HL-60 (cell line): ENCODE measurements at regions not wholly inside any gene's neighbourhood (a gene's known extent, or its start where the extent isn't known, plus 50 kb on each side); places are given as distances from the start of the nearest gene placed in this dataset.

Source experiments
- DNase-seq, 2 experiments: peaks; one replicate each; pipeline ENCODE4 v3.0.0-alpha.2; 2010 to 2020; ENCODE audit warnings: low read depth in 1 of 2, low spot score in 1 of 2
- H3K27ac ChIP-seq: fragments of 250-450 bp; sonication (Bioruptor Pico); replicated peaks from 2 replicates; pipeline ENCODE4 v1.5.1; 2020; ENCODE audit warnings: mild to moderate bottlenecking, moderate library complexity
- H3K27me3 ChIP-seq: fragments of 250-450 bp; sonication (Bioruptor Pico); 2 replicates; pipeline ENCODE4 v1.5.1; 2021; ENCODE audit warnings: mild to moderate bottlenecking, moderate library complexity; ENCODE audit not compliant: insufficient read depth, poor library complexity, severe bottlenecking
- H3K4me3 ChIP-seq: replicated peaks from 2 replicates; pipeline ENCODE4 v1.5.1; 2011; ENCODE audit warnings: mild to moderate bottlenecking, control low read depth, low read length; ENCODE audit not compliant: insufficient read depth
- CTCF ChIP-seq: IDR thresholded peaks from one replicate; pipeline ENCODE4 v1.5.1; 2011; ENCODE audit warnings: low read length, control low read depth, inconsistent platforms; ENCODE audit not compliant: insufficient read depth
- GABPA ChIP-seq: IDR thresholded peaks from 2 replicates; pipeline ENCODE4 v1.6.1; 2012; ENCODE audit warnings: low read depth
- POLR2AphosphoS5 ChIP-seq: IDR thresholded peaks from 2 replicates; pipeline ENCODE4 v1.6.1; 2012; ENCODE audit warnings: low read depth
- REST ChIP-seq: IDR thresholded peaks from 2 replicates; pipeline ENCODE4 v1.6.1; 2012; ENCODE audit warnings: low read depth; ENCODE audit not compliant: insufficient replicate concordance
- SPI1 ChIP-seq: IDR thresholded peaks from 2 replicates; pipeline ENCODE4 v1.6.1; 2012; ENCODE audit warnings: low read depth, mild to moderate bottlenecking, borderline replicate concordance

- no peak for TF ChIP-seq GABPA
- TF ChIP-seq SPI1: no peak
- no peak for TF ChIP-seq CTCF
- no peak for TF ChIP-seq REST
- no peak for TF ChIP-seq POLR2AphosphoS5
- no peaks in the 10 kb centered on the region for H3K27me3 ChIP-seq
- no peak for DNase-seq
- no peak overlapping the region for H3K27ac ChIP-seq
- H3K4me3 ChIP-seq: no peak overlapping the region
These were observed 185.0 kb downstream of the MATN1 start for GRCh38 chr1:30538226-30538992.

- Histone ChIP-seq H3K27me3 (no peaks in the 10 kb centered on the region), H3K4me3 (no peak overlapping the region), H3K27ac (no peak overlapping the region)
- no peak for DNase-seq
- TF ChIP-seq CTCF (no peak), REST (no peak), GABPA (no peak), SPI1 (no peak), POLR2AphosphoS5 (no peak)
These were observed 186.1 kb downstream of the MATN1 start for GRCh38 chr1:30537279-30537678.

GRCh38 chr1:30536530-30536929 lies 186.9 kb downstream of the MATN1 start:
- Histone ChIP-seq H3K27ac (no peak overlapping the region), H3K27me3 (no peaks in the 10 kb centered on the region), H3K4me3 (no peak overlapping the region)
- TF ChIP-seq SPI1 (no peak), REST (no peak), GABPA (no peak), CTCF (no peak), POLR2AphosphoS5 (no peak)
- no peak for DNase-seq
